Mammary epithelial cell (primary cell): ENCODE measurements at regions not wholly inside any gene's neighbourhood (a gene's known extent, or its start where the extent isn't known, plus 50 kb on each side); places are given as distances from the start of the nearest gene placed in this dataset.

ENCODE experiments used
- EZH2 ChIP-seq: IDR thresholded peaks from 2 replicates; pipeline ENCODE4 v1.6.1; 2012; ENCODE audit warnings: low read length, inconsistent platforms, borderline replicate concordance
- TF ChIP-seq, protein P1 (sequence below), 2 donors: IDR thresholded peaks in 1 of 2; conservative IDR thresholded peaks in 1 of 2; 2 replicates each; pipeline ENCODE4 v1.5.1; 2011 to 2012; ENCODE audit warnings: inconsistent platforms in 2 of 2, low read length in 2 of 2, mild to moderate bottlenecking in 2 of 2, control low read depth in 1 of 2, low read depth in 1 of 2; ENCODE audit not compliant: insufficient read depth in 1 of 2; ENCODE audit errors: extremely low read depth in 1 of 2

DNA sequence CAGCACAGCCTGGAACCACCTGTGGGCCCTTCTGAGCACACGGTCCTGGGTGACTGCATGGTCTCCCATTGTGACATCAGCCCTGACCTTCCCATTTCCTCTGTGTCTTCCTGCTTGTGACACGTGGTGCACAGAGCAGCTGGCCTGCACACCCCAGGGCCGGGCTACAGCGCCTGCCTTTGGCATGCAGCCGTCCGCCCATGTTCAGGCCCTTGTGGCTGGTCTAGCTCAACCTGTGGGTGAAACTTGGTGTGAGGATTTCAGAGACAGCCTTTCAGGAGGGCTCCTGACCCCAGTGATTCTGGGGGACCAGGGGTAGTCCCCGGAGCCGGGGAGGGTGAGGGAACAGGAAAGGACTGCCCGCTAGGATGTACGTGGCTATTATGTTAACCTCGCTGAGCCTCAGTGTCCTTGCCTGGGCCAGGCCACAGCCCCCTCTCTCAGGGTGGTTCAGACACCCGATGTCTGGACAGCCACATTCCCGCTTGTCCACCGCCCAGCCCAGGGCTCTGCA is 284.8 kb upstream of the HS6ST1 start:
- TF ChIP-seq, protein P1, sequence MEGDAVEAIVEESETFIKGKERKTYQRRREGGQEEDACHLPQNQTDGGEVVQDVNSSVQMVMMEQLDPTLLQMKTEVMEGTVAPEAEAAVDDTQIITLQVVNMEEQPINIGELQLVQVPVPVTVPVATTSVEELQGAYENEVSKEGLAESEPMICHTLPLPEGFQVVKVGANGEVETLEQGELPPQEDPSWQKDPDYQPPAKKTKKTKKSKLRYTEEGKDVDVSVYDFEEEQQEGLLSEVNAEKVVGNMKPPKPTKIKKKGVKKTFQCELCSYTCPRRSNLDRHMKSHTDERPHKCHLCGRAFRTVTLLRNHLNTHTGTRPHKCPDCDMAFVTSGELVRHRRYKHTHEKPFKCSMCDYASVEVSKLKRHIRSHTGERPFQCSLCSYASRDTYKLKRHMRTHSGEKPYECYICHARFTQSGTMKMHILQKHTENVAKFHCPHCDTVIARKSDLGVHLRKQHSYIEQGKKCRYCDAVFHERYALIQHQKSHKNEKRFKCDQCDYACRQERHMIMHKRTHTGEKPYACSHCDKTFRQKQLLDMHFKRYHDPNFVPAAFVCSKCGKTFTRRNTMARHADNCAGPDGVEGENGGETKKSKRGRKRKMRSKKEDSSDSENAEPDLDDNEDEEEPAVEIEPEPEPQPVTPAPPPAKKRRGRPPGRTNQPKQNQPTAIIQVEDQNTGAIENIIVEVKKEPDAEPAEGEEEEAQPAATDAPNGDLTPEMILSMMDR (conservative IDR thresholded peaks at IDR 0.05 in 1 of 2, IDR thresholded peaks at IDR 0.05 in 1 of 2; ENCODE audit: extremely low read depth in 1 of 2, insufficient read depth in 1 of 2, low read depth in 1 of 2, low read length in 2 of 2): no peak
- no peak for TF ChIP-seq EZH2
